ENCODE measurements at regions not wholly inside any gene's neighbourhood (a gene's known extent, or its start where the extent isn't known, plus 50 kb on each side); places are given as distances from the start of the nearest gene placed in this dataset.

- TF ChIP-seq EZH2 (IDR thresholded peaks at IDR 0.05; ENCODE audit: borderline replicate concordance, low read length) (no peak), CTCF (IDR thresholded peaks at IDR 0.05; ENCODE audit: low read length) (no peak)
Observed at GRCh38 chr20:40268321-40269075, 420.5 kb downstream of the MAFB start.
